ENCODE measurements at regions not wholly inside any gene's neighbourhood (a gene's known extent, or its start where the extent isn't known, plus 50 kb on each side); places are given as distances from the start of the nearest gene placed in this dataset.
A peak's percentile ranks its signal among the peaks of the same experiment; 100 is the strongest.

DNA sequence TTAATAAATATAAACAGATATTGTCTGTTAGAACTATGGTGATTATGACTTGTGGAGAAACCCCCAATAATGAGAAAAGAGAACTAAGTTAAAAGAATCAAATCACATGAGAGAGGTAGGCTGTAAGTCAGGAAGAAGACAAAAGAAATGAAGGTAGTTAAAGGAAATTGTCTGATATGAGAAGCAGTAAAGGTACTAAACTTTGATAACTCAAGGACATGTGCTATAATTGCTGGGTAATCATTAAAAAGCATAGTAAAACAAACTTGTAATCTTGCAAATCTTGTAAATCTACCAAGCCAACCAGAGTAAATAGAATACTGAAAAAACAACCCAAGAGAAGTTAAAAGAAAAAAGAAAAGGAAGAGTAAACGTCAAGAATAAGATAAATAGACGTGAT, 207.0 kb upstream of the CTNND2 start:
- Histone ChIP-seq H3K36me3 (replicated peaks; ENCODE audit: insufficient read depth, low read depth) (no peaks in the 10 kb centered on the region), H3K79me2 (no peaks in the 10 kb centered on the region), H3K4me2 (peak overlapping the region; percentile 24), H3K9me2 (replicated peaks; ENCODE audit: insufficient read depth) (no peaks in the 10 kb centered on the region), H3K9me3 (ENCODE audit: low read depth) (no peaks in the 10 kb centered on the region), H3K4me3 (no peak overlapping the region), H3K4me1 (ENCODE audit: insufficient read depth) (peaks cover 6% of the 10 kb centered on the region), H3K27ac (peak overlapping the region; percentile 69), H2AFZ (no peak overlapping the region), H3K27me3 (no peaks in the 10 kb centered on the region), H4K20me1 (ENCODE audit: insufficient read depth, poor library complexity, severe bottlenecking) (no peaks in the 10 kb centered on the region)
- no peak for TF ChIP-seq EZH2 (IDR thresholded peaks at IDR 0.05; ENCODE audit: borderline replicate concordance)
- TF ChIP-seq, protein P1, sequence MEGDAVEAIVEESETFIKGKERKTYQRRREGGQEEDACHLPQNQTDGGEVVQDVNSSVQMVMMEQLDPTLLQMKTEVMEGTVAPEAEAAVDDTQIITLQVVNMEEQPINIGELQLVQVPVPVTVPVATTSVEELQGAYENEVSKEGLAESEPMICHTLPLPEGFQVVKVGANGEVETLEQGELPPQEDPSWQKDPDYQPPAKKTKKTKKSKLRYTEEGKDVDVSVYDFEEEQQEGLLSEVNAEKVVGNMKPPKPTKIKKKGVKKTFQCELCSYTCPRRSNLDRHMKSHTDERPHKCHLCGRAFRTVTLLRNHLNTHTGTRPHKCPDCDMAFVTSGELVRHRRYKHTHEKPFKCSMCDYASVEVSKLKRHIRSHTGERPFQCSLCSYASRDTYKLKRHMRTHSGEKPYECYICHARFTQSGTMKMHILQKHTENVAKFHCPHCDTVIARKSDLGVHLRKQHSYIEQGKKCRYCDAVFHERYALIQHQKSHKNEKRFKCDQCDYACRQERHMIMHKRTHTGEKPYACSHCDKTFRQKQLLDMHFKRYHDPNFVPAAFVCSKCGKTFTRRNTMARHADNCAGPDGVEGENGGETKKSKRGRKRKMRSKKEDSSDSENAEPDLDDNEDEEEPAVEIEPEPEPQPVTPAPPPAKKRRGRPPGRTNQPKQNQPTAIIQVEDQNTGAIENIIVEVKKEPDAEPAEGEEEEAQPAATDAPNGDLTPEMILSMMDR (IDR thresholded peaks at IDR 0.05; ENCODE audit: poor library complexity): no peak
- no peak for TF ChIP-seq EZH2phosphoT487 (IDR thresholded peaks at IDR 0.05; ENCODE audit: low read depth, severe bottlenecking, unreplicated experiment)
- WGBS (ENCODE audit: low lambda C conversion rate, missing lambda C conversion rate): 70% methylated on average over 2 of the region's 2 CpGs
- no peak for DNase-seq (ENCODE audit: low spot score)

DNA sequence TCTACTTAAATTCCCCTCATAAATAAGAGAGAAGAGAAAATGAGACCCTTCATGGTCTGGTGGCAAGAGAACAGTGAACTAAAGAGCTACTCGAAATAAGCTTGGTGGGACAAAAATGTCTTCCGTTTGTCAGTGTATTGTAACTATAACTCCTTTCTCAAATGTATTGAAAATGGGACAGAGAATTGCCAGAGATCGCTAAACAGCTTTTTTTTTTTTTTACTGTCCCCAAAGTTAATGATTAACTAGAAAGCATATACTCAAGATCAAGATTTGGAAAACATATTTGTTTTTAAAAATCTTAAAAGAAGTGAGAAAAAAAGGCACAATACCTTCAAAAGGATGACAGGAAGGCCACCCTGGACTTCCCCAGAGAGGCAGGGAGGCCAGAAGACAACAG, 206.4 kb upstream of the CTNND2 start:
- peaks cover 6% of the 10 kb centered on the region for H3K4me1 ChIP-seq (ENCODE audit: insufficient read depth)
- TF ChIP-seq EZH2phosphoT487 (IDR thresholded peaks at IDR 0.05; ENCODE audit: low read depth, severe bottlenecking, unreplicated experiment) (no peak), EZH2 (IDR thresholded peaks at IDR 0.05; ENCODE audit: borderline replicate concordance) (no peak)
- TF ChIP-seq, protein P1 (IDR thresholded peaks at IDR 0.05; ENCODE audit: poor library complexity): no peak
- H3K79me2 ChIP-seq: no peaks in the 10 kb centered on the region
- H4K20me1 ChIP-seq (ENCODE audit: insufficient read depth, poor library complexity, severe bottlenecking): no peaks in the 10 kb centered on the region
- no peaks in the 10 kb centered on the region for H3K36me3 ChIP-seq (replicated peaks; ENCODE audit: insufficient read depth, low read depth)
- H3K27ac ChIP-seq: peak overlapping the region; percentile 69
- no peak overlapping the region for H2AFZ ChIP-seq
- H3K9me2 ChIP-seq (replicated peaks; ENCODE audit: insufficient read depth): no peaks in the 10 kb centered on the region
- no peaks in the 10 kb centered on the region for H3K27me3 ChIP-seq
- peak overlapping the region; percentile 24 for H3K4me2 ChIP-seq
- no peak overlapping the region for H3K4me3 ChIP-seq
- no peaks in the 10 kb centered on the region for H3K9me3 ChIP-seq (ENCODE audit: low read depth)
- DNase-seq (ENCODE audit: low spot score): no peak
- 62% methylated on average over 3 of the region's 3 CpGs for WGBS (ENCODE audit: low lambda C conversion rate, missing lambda C conversion rate)

DNA sequence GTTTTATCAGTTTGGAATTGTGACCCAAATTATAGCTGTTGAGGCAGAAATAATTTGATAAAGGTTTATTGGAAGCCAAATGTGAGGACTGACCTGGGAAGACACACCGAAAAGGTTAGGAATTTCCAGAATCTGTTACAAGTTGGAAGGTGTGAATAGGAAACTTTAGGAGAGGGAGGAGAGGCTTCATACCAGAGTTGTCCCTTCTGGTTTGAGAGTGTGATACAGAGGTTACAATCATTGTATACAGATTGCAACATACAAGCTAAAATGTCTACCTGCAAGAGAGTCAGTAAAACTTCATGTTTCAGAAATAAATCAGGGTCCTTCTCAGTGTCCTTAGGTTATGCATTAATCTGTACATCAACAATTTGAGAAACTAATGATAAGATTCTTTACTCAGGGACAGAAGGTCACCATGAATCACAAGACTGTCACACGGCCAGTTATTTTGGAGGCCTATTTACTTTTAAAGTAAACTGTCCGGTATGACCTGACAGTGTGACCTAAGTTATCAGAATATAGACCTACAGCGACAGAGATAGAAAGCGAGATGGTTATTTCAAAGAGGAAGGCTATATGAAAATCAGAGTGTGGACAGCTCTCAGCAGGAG, 204.9 kb upstream of the CTNND2 start:
- 52% methylated on average over 5 of the region's 5 CpGs for WGBS (ENCODE audit: low lambda C conversion rate, missing lambda C conversion rate)
- Histone ChIP-seq H3K4me3 (no peak overlapping the region), H3K9me2 (replicated peaks; ENCODE audit: insufficient read depth) (no peaks in the 10 kb centered on the region), H3K27me3 (no peaks in the 10 kb centered on the region), H2AFZ (no peak overlapping the region), H3K4me1 (ENCODE audit: insufficient read depth) (peaks cover 6% of the 10 kb centered on the region), H3K9me3 (ENCODE audit: low read depth) (no peaks in the 10 kb centered on the region), H4K20me1 (ENCODE audit: insufficient read depth, poor library complexity, severe bottlenecking) (no peaks in the 10 kb centered on the region), H3K27ac (peak overlapping the region; percentile 54), H3K36me3 (replicated peaks; ENCODE audit: insufficient read depth, low read depth) (no peaks in the 10 kb centered on the region), H3K79me2 (no peaks in the 10 kb centered on the region), H3K4me2 (no peak overlapping the region)
- DNase-seq (ENCODE audit: low spot score): no peak
- TF ChIP-seq EZH2 (IDR thresholded peaks at IDR 0.05; ENCODE audit: borderline replicate concordance): no peak
- TF ChIP-seq EZH2phosphoT487 (IDR thresholded peaks at IDR 0.05; ENCODE audit: low read depth, severe bottlenecking, unreplicated experiment): no peak
- TF ChIP-seq, protein P1 (IDR thresholded peaks at IDR 0.05; ENCODE audit: poor library complexity): no peak

Measured in hepatocyte (in vitro differentiated cells).